ENCODE measurements at regions not wholly inside any gene's neighbourhood (a gene's known extent, or its start where the extent isn't known, plus 50 kb on each side); places are given as distances from the start of the nearest gene placed in this dataset.
"Not testable (repeated sequence)": the region's sequence is repeated elsewhere in the genome, so short reads cannot be mapped to it uniquely, and the experiment has no call there.

DNA sequence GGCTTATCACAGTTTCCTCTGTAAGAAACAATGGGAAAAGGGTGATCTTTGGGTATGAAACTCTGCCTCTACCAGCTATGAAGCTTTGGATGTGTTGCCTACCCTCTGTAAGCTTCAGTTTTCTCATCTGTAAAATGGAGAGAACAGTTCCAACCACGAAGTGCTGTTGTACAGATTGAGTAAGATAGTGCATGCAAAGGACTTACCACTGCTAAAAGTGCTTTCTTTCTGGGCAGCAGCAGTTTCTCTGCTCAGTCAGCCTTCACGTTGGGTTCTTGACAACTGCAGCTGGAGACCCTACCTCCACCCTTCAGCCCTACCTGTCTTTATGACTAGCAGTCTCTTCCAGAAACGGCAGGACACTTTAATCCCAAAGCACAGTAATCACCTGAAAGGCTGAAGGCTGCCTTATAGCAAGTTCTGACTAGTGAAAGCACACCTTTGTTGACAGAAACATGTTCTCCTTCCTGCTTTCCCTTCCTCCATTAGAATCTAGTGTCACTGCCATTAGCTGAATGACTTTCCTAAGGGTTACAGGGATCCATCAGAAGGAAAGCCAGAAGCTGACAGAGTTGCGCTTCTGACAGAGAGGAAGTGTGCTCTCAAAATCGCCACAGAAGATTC, 91.4 kb downstream of the RPL27A start:
- no peak for DNase-seq (ENCODE audit: low read depth in 2 of 2)
- Histone ChIP-seq H3K9ac (ENCODE audit: insufficient read depth, low read length) (no peak overlapping the region), H3K4me3 (replicated peaks in 1 of 4; ENCODE audit: control extremely low read depth in 1 of 4, insufficient read depth in 1 of 4, low read depth in 3 of 4, low read length in 4 of 4) (no peak overlapping the region), H3K9me3 (ENCODE audit: control insufficient read depth, insufficient read depth, low read depth, low read length) (no peaks in the 10 kb centered on the region), H4K20me1 (ENCODE audit: control insufficient read depth, extremely low read depth, insufficient read depth, low read length) (no peaks in the 10 kb centered on the region), H2AFZ (ENCODE audit: low read length) (no peak overlapping the region), H3K27me3 (ENCODE audit: control insufficient read depth, insufficient read depth, low read length) (no peaks in the 10 kb centered on the region), H3K27ac (ENCODE audit: insufficient read depth, low read length) (no peak overlapping the region), H3K79me2 (ENCODE audit: control insufficient read depth, insufficient read depth, low read length) (peaks cover 12% of the 10 kb centered on the region), H3K36me3 (ENCODE audit: control insufficient read depth, insufficient read depth, low read length) (peaks cover 1% of the 10 kb centered on the region), H3K4me2 (ENCODE audit: extremely low read depth, insufficient read depth, low read length) (no peak overlapping the region), H3K4me1 (ENCODE audit: control insufficient read depth, extremely low read depth, insufficient read depth, low read length) (peaks cover 34% of the 10 kb centered on the region)
- TF ChIP-seq, protein P1, sequence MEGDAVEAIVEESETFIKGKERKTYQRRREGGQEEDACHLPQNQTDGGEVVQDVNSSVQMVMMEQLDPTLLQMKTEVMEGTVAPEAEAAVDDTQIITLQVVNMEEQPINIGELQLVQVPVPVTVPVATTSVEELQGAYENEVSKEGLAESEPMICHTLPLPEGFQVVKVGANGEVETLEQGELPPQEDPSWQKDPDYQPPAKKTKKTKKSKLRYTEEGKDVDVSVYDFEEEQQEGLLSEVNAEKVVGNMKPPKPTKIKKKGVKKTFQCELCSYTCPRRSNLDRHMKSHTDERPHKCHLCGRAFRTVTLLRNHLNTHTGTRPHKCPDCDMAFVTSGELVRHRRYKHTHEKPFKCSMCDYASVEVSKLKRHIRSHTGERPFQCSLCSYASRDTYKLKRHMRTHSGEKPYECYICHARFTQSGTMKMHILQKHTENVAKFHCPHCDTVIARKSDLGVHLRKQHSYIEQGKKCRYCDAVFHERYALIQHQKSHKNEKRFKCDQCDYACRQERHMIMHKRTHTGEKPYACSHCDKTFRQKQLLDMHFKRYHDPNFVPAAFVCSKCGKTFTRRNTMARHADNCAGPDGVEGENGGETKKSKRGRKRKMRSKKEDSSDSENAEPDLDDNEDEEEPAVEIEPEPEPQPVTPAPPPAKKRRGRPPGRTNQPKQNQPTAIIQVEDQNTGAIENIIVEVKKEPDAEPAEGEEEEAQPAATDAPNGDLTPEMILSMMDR (conservative IDR thresholded peaks at IDR 0.05 in 1 of 2, IDR thresholded peaks at IDR 0.05 in 1 of 2; ENCODE audit: low read depth in 1 of 2, low read length in 2 of 2) = no peak
- no peak for TF ChIP-seq EZH2 (IDR thresholded peaks at IDR 0.05; ENCODE audit: low read length, missing control alignments)

DNA sequence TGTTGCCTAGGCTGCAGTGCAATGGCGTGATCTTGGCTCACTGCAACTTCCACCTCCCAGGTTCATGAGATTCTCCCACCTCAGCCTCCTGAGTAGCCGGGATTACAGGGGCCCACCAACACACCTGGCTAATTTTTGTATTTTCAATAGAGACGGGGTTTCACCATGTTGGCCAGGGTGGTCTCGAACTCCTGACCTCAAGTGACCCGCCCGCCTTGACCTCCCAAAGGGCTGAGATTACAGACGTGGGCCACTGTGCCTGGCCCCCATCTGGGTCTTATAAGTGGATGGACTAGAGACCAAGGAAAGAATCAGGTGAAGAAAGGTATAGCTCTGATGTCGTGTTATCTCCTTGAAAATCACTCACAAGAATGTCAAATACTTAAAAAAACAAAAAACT, 92.3 kb downstream of the RPL27A start:
- not testable (repeated sequence) for DNase-seq (ENCODE audit: low read depth in 2 of 2); H3K36me3 ChIP-seq (ENCODE audit: control insufficient read depth, insufficient read depth, low read length); H4K20me1 ChIP-seq (ENCODE audit: control insufficient read depth, extremely low read depth, insufficient read depth, low read length); H3K27ac ChIP-seq (ENCODE audit: insufficient read depth, low read length); H2AFZ ChIP-seq (ENCODE audit: low read length); H3K27me3 ChIP-seq (ENCODE audit: control insufficient read depth, insufficient read depth, low read length); H3K4me3 ChIP-seq (replicated peaks in 1 of 4; ENCODE audit: control extremely low read depth in 1 of 4, insufficient read depth in 1 of 4, low read depth in 3 of 4, low read length in 4 of 4); H3K9ac ChIP-seq (ENCODE audit: insufficient read depth, low read length); H3K4me2 ChIP-seq (ENCODE audit: extremely low read depth, insufficient read depth, low read length); H3K9me3 ChIP-seq (ENCODE audit: control insufficient read depth, insufficient read depth, low read depth, low read length)
- Histone ChIP-seq H3K79me2 (ENCODE audit: control insufficient read depth, insufficient read depth, low read length) (peaks cover 12% of the 10 kb centered on the region), H3K4me1 (ENCODE audit: control insufficient read depth, extremely low read depth, insufficient read depth, low read length) (peaks cover 32% of the 10 kb centered on the region)

DNA sequence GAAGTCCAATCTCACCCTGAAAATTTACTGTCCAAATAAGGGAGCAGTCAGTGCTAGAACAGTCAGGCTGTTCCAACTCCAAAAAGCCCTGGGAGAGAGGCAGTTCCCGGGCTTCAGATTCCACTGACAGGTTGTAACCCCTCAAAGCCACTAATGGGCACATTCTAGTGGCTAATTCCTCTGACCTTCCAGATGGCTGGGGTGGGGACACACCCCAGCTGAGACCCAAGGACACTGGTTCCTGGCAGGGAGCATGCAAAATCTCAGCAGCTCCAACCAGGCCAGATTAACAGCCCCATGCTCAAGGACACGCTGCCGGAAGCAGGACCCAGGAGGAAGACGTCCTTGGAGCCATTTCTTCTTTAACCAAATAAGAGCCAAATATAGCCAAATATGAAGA, 92.7 kb downstream of the RPL27A start:
- H3K36me3 ChIP-seq (ENCODE audit: control insufficient read depth, insufficient read depth, low read length) = peaks cover 2% of the 10 kb centered on the region
- peak; percentile 28 to 40 for DNase-seq (ENCODE audit: low read depth in 2 of 2)
- H3K4me3 ChIP-seq (replicated peaks in 1 of 4; ENCODE audit: control extremely low read depth in 1 of 4, insufficient read depth in 1 of 4, low read depth in 3 of 4, low read length in 4 of 4) = no peak overlapping the region
- no peaks in the 10 kb centered on the region for H3K27me3 ChIP-seq (ENCODE audit: control insufficient read depth, insufficient read depth, low read length)
- no peak overlapping the region for H3K27ac ChIP-seq (ENCODE audit: insufficient read depth, low read length)
- no peaks in the 10 kb centered on the region for H4K20me1 ChIP-seq (ENCODE audit: control insufficient read depth, extremely low read depth, insufficient read depth, low read length)
- no peak overlapping the region for H2AFZ ChIP-seq (ENCODE audit: low read length)
- H3K4me2 ChIP-seq (ENCODE audit: extremely low read depth, insufficient read depth, low read length) = no peak overlapping the region
- H3K4me1 ChIP-seq (ENCODE audit: control insufficient read depth, extremely low read depth, insufficient read depth, low read length) = peaks cover 32% of the 10 kb centered on the region
- TF ChIP-seq, protein P1 (conservative IDR thresholded peaks at IDR 0.05 in 1 of 2, IDR thresholded peaks at IDR 0.05 in 1 of 2; ENCODE audit: low read depth in 1 of 2, low read length in 2 of 2) = no peak
- TF ChIP-seq EZH2 (IDR thresholded peaks at IDR 0.05; ENCODE audit: low read length, missing control alignments) = no peak
- no peaks in the 10 kb centered on the region for H3K9me3 ChIP-seq (ENCODE audit: control insufficient read depth, insufficient read depth, low read depth, low read length)
- H3K79me2 ChIP-seq (ENCODE audit: control insufficient read depth, insufficient read depth, low read length) = peaks cover 12% of the 10 kb centered on the region
- H3K9ac ChIP-seq (ENCODE audit: insufficient read depth, low read length) = no peak overlapping the region

Measured in fibroblast of lung (primary cell).